ENCODE measurements at regions not wholly inside any gene's neighbourhood (a gene's known extent, or its start where the extent isn't known, plus 50 kb on each side); places are given as distances from the start of the nearest gene placed in this dataset.

GRCh38 chr4:123528501-123529277, 132.1 kb downstream of the SPRY1 start:
- H2AFZ ChIP-seq (ENCODE audit: insufficient read depth, low read depth, low read length, poor library complexity, severe bottlenecking) = no peak overlapping the region
- no peak overlapping the region for H3K4me3 ChIP-seq (ENCODE audit: control extremely low read depth in 1 of 5, extremely low read depth in 1 of 5, insufficient read depth in 1 of 5, low read depth in 2 of 5, low read length in 4 of 5)
- no CpG with 5 or more reads among the region's 3 CpGs for WGBS (ENCODE audit: insufficient coverage)
- H3K9me3 Mint-ChIP-seq (ENCODE audit: insufficient read depth) = no peaks in the 10 kb centered on the region
- peaks cover 0 to 3% (median 0%) of the 10 kb centered on the region in 3 donors for H3K9me3 ChIP-seq (ENCODE audit: control extremely low read depth in 1 of 3, control insufficient read depth in 2 of 3, insufficient read depth in 1 of 3, low read length in 2 of 3)
- ChIA-PET CTCF (interaction anchor here (1.0 kb wide), 1 partner anchor 125 kb away, joined by 3 read pairs; no protein-coding TSS in a partner anchor), POLR2A (no interaction called here)
- H3K27me3 Mint-ChIP-seq = peaks cover 8% of the 10 kb centered on the region
- H3K27me3 ChIP-seq (replicated peaks in 1 of 4; ENCODE audit: control extremely low read depth in 1 of 4, control insufficient read depth in 3 of 4, insufficient read depth in 4 of 4, low read length in 3 of 4) = no peaks in the 10 kb centered on the region
- no peak overlapping the region for H3K4me3 Mint-ChIP-seq
- no peaks in the 10 kb centered on the region for H4K20me1 ChIP-seq (ENCODE audit: control insufficient read depth, insufficient read depth, low read length, poor library complexity, severe bottlenecking)
- H3K27ac ChIP-seq (ENCODE audit: low read length in 2 of 2) = no peak overlapping the region
- H3K36me3 ChIP-seq (replicated peaks in 1 of 2; ENCODE audit: control extremely low read depth in 1 of 2, control insufficient read depth in 1 of 2, extremely low read depth in 1 of 2, insufficient read depth in 2 of 2, low read length in 1 of 2) = no peaks in the 10 kb centered on the region
- H3K4me2 ChIP-seq (replicated peaks; ENCODE audit: low read depth, low read length, poor library complexity, severe bottlenecking) = no peak overlapping the region
- no peak for DNase-seq
- intact Hi-C loops (cut with micrococcal nuclease) = no loop called here
- no peak overlapping the region for H3K9ac ChIP-seq (ENCODE audit: low read length)
- no peak for ATAC-seq (ENCODE audit: low read depth)
- no peaks in the 10 kb centered on the region for H3K79me2 ChIP-seq (ENCODE audit: control insufficient read depth, insufficient read depth, low read length)
- no peak for TF ChIP-seq CTCF (IDR thresholded peaks at IDR 0.05)
- no peak for TF ChIP-seq EZH2 (IDR thresholded peaks at IDR 0.05; ENCODE audit: borderline replicate concordance, insufficient read depth, low read depth, low read length, poor library complexity, severe bottlenecking)
- H3K4me1 ChIP-seq (ENCODE audit: control insufficient read depth in 2 of 2, insufficient read depth in 2 of 2, low read length in 2 of 2) = no peaks in the 10 kb centered on the region
- H3K27ac Mint-ChIP-seq = no peak overlapping the region
- H3K4me1 Mint-ChIP-seq = no peaks in the 10 kb centered on the region

GRCh38 chr4:123529278-123529568, 132.6 kb downstream of the SPRY1 start:
- WGBS (ENCODE audit: insufficient coverage) = no CpG with 5 or more reads among the region's 2 CpGs
- Histone ChIP-seq H3K9me3 (ENCODE audit: control extremely low read depth in 1 of 3, control insufficient read depth in 2 of 3, insufficient read depth in 1 of 3, low read length in 2 of 3) (peaks cover 0 to 3% (median 0%) of the 10 kb centered on the region in 3 donors), H3K79me2 (ENCODE audit: control insufficient read depth, insufficient read depth, low read length) (no peaks in the 10 kb centered on the region), H2AFZ (ENCODE audit: insufficient read depth, low read depth, low read length, poor library complexity, severe bottlenecking) (no peak overlapping the region), H3K4me2 (replicated peaks; ENCODE audit: low read depth, low read length, poor library complexity, severe bottlenecking) (no peak overlapping the region), H3K27me3 (replicated peaks in 1 of 4; ENCODE audit: control extremely low read depth in 1 of 4, control insufficient read depth in 3 of 4, insufficient read depth in 4 of 4, low read length in 3 of 4) (no peaks in the 10 kb centered on the region), H4K20me1 (ENCODE audit: control insufficient read depth, insufficient read depth, low read length, poor library complexity, severe bottlenecking) (no peaks in the 10 kb centered on the region), H3K27ac (ENCODE audit: low read length in 2 of 2) (no peak overlapping the region), H3K9ac (ENCODE audit: low read length) (no peak overlapping the region), H3K36me3 (replicated peaks in 1 of 2; ENCODE audit: control extremely low read depth in 1 of 2, control insufficient read depth in 1 of 2, extremely low read depth in 1 of 2, insufficient read depth in 2 of 2, low read length in 1 of 2) (no peaks in the 10 kb centered on the region), H3K4me1 (ENCODE audit: control insufficient read depth in 2 of 2, insufficient read depth in 2 of 2, low read length in 2 of 2) (no peaks in the 10 kb centered on the region), H3K4me3 (ENCODE audit: control extremely low read depth in 1 of 5, extremely low read depth in 1 of 5, insufficient read depth in 1 of 5, low read depth in 2 of 5, low read length in 4 of 5) (no peak overlapping the region)
- Mint-ChIP-seq H3K9me3 (ENCODE audit: insufficient read depth) (no peaks in the 10 kb centered on the region), H3K27me3 (peaks cover 8% of the 10 kb centered on the region), H3K27ac (no peak overlapping the region), H3K4me1 (no peaks in the 10 kb centered on the region), H3K4me3 (no peak overlapping the region)
- CTCF ChIA-PET = interaction anchor here (1.0 kb wide), 1 partner anchor 125 kb away, joined by 3 read pairs; no protein-coding TSS in a partner anchor
- intact Hi-C loops (cut with micrococcal nuclease) = no loop called here
- TF ChIP-seq CTCF (IDR thresholded peaks at IDR 0.05) (no peak), EZH2 (IDR thresholded peaks at IDR 0.05; ENCODE audit: borderline replicate concordance, insufficient read depth, low read depth, low read length, poor library complexity, severe bottlenecking) (no peak)
- no peak for DNase-seq
- POLR2A ChIA-PET = no interaction called here
- no peak for ATAC-seq (ENCODE audit: low read depth)

Measured in B cell (primary cell).